ENCODE measurements at regions not wholly inside any gene's neighbourhood (a gene's known extent, or its start where the extent isn't known, plus 50 kb on each side); places are given as distances from the start of the nearest gene placed in this dataset.
"Not testable (repeated sequence)": the region's sequence is repeated elsewhere in the genome, so short reads cannot be mapped to it uniquely, and the experiment has no call there.

GRCh38 chr17:31690151-31690551 lies 168.9 kb downstream of the COPRS start:
- Mint-ChIP-seq H3K36me3 (no peaks in the 10 kb centered on the region), H3K27ac (no peak overlapping the region), H3K4me1 (no peaks in the 10 kb centered on the region), H3K4me3 (no peak overlapping the region), H3K9me3 (no peaks in the 10 kb centered on the region), H3K27me3 (peaks cover 9% of the 10 kb centered on the region)
- CTCF ChIA-PET: no interaction called here
- no peak for DNase-seq

- CTCF ChIA-PET: no interaction called here
- Mint-ChIP-seq H3K4me1 (no peaks in the 10 kb centered on the region), H3K27ac (no peak overlapping the region), H3K9me3 (no peaks in the 10 kb centered on the region), H3K4me3 (no peak overlapping the region), H3K36me3 (no peaks in the 10 kb centered on the region), H3K27me3 (peaks cover 18% of the 10 kb centered on the region)
- DNase-seq: no peak
Measured at GRCh38 chr17:31688701-31689100, 170.3 kb downstream of the COPRS start.

- no peaks in the 10 kb centered on the region for H3K36me3 Mint-ChIP-seq
- CTCF ChIA-PET: no interaction called here
- H3K4me3 Mint-ChIP-seq: no peak overlapping the region
- peaks cover 23% of the 10 kb centered on the region for H3K27me3 Mint-ChIP-seq
- DNase-seq: no peak
- H3K27ac Mint-ChIP-seq: no peak overlapping the region
- H3K9me3 Mint-ChIP-seq: no peaks in the 10 kb centered on the region
- H3K4me1 Mint-ChIP-seq: no peaks in the 10 kb centered on the region
Measured at GRCh38 chr17:31687505-31688126, 171.4 kb downstream of the COPRS start.

- no peak for DNase-seq
- Mint-ChIP-seq H3K4me1 (no peaks in the 10 kb centered on the region), H3K27me3 (peaks cover 30% of the 10 kb centered on the region), H3K9me3 (no peaks in the 10 kb centered on the region), H3K36me3 (no peaks in the 10 kb centered on the region), H3K27ac (no peak overlapping the region), H3K4me3 (no peak overlapping the region)
- CTCF ChIA-PET: no interaction called here
Measured at GRCh38 chr17:31686495-31686894, 172.5 kb downstream of the COPRS start.

- peaks cover 3% of the 10 kb centered on the region for H3K4me1 Mint-ChIP-seq
- H3K9me3 Mint-ChIP-seq: no peaks in the 10 kb centered on the region
- no peak overlapping the region for H3K4me3 Mint-ChIP-seq
- H3K36me3 Mint-ChIP-seq: no peaks in the 10 kb centered on the region
- peaks cover 36% of the 10 kb centered on the region for H3K27me3 Mint-ChIP-seq
- H3K27ac Mint-ChIP-seq: no peak overlapping the region
- CTCF ChIA-PET: no interaction called here
- no peak for DNase-seq
Measured at GRCh38 chr17:31684901-31685300, 174.1 kb downstream of the COPRS start.

- peaks cover 37% of the 10 kb centered on the region for H3K27me3 Mint-ChIP-seq
- no peak for DNase-seq
- H3K27ac Mint-ChIP-seq: no peak overlapping the region
- H3K36me3 Mint-ChIP-seq: no peaks in the 10 kb centered on the region
- H3K4me3 Mint-ChIP-seq: no peak overlapping the region
- CTCF ChIA-PET: no interaction called here
- peaks cover 3% of the 10 kb centered on the region for H3K4me1 Mint-ChIP-seq
- no peaks in the 10 kb centered on the region for H3K9me3 Mint-ChIP-seq
Measured at GRCh38 chr17:31680126-31680525, 178.9 kb downstream of the COPRS start.

GRCh38 chr17:31679667-31680066 lies 179.4 kb downstream of the COPRS start:
- no peak for DNase-seq
- Mint-ChIP-seq H3K4me3 (no peak overlapping the region), H3K27ac (no peak overlapping the region), H3K36me3 (no peaks in the 10 kb centered on the region), H3K27me3 (peaks cover 33% of the 10 kb centered on the region), H3K9me3 (no peaks in the 10 kb centered on the region), H3K4me1 (peaks cover 3% of the 10 kb centered on the region)
- CTCF ChIA-PET: no interaction called here

- peaks cover 3% of the 10 kb centered on the region for H3K4me1 Mint-ChIP-seq
- no peaks in the 10 kb centered on the region for H3K9me3 Mint-ChIP-seq
- no peak overlapping the region for H3K27ac Mint-ChIP-seq
- CTCF ChIA-PET: no interaction called here
- H3K27me3 Mint-ChIP-seq: peaks cover 33% of the 10 kb centered on the region
- no peak for DNase-seq
- H3K4me3 Mint-ChIP-seq: no peak overlapping the region
- H3K36me3 Mint-ChIP-seq: no peaks in the 10 kb centered on the region
Measured at GRCh38 chr17:31678431-31678830, 180.6 kb downstream of the COPRS start.

- H3K27me3 Mint-ChIP-seq: peaks cover 38% of the 10 kb centered on the region
- H3K4me1 Mint-ChIP-seq: peaks cover 3% of the 10 kb centered on the region
- no peaks in the 10 kb centered on the region for H3K36me3 Mint-ChIP-seq
- CTCF ChIA-PET: no interaction called here
- H3K4me3 Mint-ChIP-seq: no peak overlapping the region
- no peak for DNase-seq
- H3K27ac Mint-ChIP-seq: no peak overlapping the region
- no peaks in the 10 kb centered on the region for H3K9me3 Mint-ChIP-seq
Measured at GRCh38 chr17:31677681-31678080, 181.4 kb downstream of the COPRS start.

GRCh38 chr17:31677036-31677435 lies 182.0 kb downstream of the COPRS start:
- peaks cover 38% of the 10 kb centered on the region for H3K27me3 Mint-ChIP-seq
- H3K27ac Mint-ChIP-seq: no peak overlapping the region
- H3K36me3 Mint-ChIP-seq: no peaks in the 10 kb centered on the region
- DNase-seq: no peak
- H3K4me1 Mint-ChIP-seq: peaks cover 3% of the 10 kb centered on the region
- no peak overlapping the region for H3K4me3 Mint-ChIP-seq
- CTCF ChIA-PET: no interaction called here
- no peaks in the 10 kb centered on the region for H3K9me3 Mint-ChIP-seq

- H3K9me3 Mint-ChIP-seq, H3K4me1 Mint-ChIP-seq, H3K4me3 Mint-ChIP-seq, H3K36me3 Mint-ChIP-seq, H3K27ac Mint-ChIP-seq, CTCF ChIA-PET, DNase-seq: not testable (repeated sequence)
- H3K27me3 Mint-ChIP-seq: peaks cover 38% of the 10 kb centered on the region
Measured at GRCh38 chr17:31675392-31675791, 183.7 kb downstream of the COPRS start.

- Mint-ChIP-seq H3K36me3 (no peaks in the 10 kb centered on the region), H3K27me3 (peaks cover 38% of the 10 kb centered on the region), H3K4me3 (no peak overlapping the region), H3K4me1 (no peaks in the 10 kb centered on the region), H3K9me3 (peaks cover 3% of the 10 kb centered on the region), H3K27ac (no peak overlapping the region)
- CTCF ChIA-PET: no interaction called here
- no peak for DNase-seq
Measured at GRCh38 chr17:31674717-31675349, 184.2 kb downstream of the COPRS start.

GRCh38 chr17:31674305-31674704 lies 184.7 kb downstream of the COPRS start:
- Mint-ChIP-seq H3K9me3 (peaks cover 3% of the 10 kb centered on the region), H3K27ac (no peak overlapping the region), H3K4me3 (no peak overlapping the region), H3K27me3 (peaks cover 33% of the 10 kb centered on the region), H3K4me1 (no peaks in the 10 kb centered on the region), H3K36me3 (no peaks in the 10 kb centered on the region)
- no peak for DNase-seq
- CTCF ChIA-PET: no interaction called here

- DNase-seq: no peak
- Mint-ChIP-seq H3K36me3 (no peaks in the 10 kb centered on the region), H3K27ac (no peak overlapping the region), H3K27me3 (peaks cover 33% of the 10 kb centered on the region), H3K4me1 (no peaks in the 10 kb centered on the region), H3K4me3 (no peak overlapping the region), H3K9me3 (peaks cover 3% of the 10 kb centered on the region)
- CTCF ChIA-PET: no interaction called here
Measured at GRCh38 chr17:31673076-31673475, 186.0 kb downstream of the COPRS start.

- Mint-ChIP-seq H3K9me3 (peaks cover 3% of the 10 kb centered on the region), H3K27ac (no peak overlapping the region), H3K36me3 (no peaks in the 10 kb centered on the region), H3K4me1 (no peaks in the 10 kb centered on the region), H3K27me3 (peaks cover 28% of the 10 kb centered on the region), H3K4me3 (no peak overlapping the region)
- DNase-seq: no peak
- CTCF ChIA-PET: no interaction called here
Measured at GRCh38 chr17:31672161-31672819, 186.8 kb downstream of the COPRS start.
